ENCODE measurements at regions not wholly inside any gene's neighbourhood (a gene's known extent, or its start where the extent isn't known, plus 50 kb on each side); places are given as distances from the start of the nearest gene placed in this dataset.
"Not testable (repeated sequence)": the region's sequence is repeated elsewhere in the genome, so short reads cannot be mapped to it uniquely, and the experiment has no call there.

DNA sequence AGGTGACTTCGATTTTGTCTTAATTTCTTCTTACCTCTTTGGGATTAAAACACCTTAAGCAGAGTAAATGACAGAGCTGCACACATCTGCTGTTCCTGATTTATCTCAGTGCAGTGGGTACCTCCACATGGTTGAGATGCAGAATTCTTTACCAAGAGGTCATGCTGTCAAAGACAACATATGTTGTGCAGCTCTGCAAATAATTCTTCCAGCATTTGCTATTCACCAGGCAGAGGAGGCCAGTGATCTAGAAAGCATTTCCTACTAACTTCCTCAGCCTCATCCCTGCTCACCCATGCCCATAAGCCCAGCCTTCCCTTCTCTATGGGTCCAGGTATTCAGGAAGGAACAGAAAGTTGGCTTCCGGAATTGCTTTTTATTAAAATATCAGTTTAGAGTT lies 109.3 kb downstream of the THBS2 start:
- DNase-seq, result no peak

- no peak for DNase-seq
Observed at GRCh38 chr6:169142538-169142844, 111.2 kb downstream of the THBS2 start.

- DNase-seq, result peak; percentile 28 to 76 (median 62)
Observed at GRCh38 chr6:169141671-169142537, 111.7 kb downstream of the THBS2 start.

GRCh38 chr6:169140986-169141495 lies 112.6 kb downstream of the THBS2 start:
- DNase-seq, result no peak

GRCh38 chr6:169139179-169139971 lies 114.3 kb downstream of the THBS2 start:
- DNase-seq, result no peak

DNA sequence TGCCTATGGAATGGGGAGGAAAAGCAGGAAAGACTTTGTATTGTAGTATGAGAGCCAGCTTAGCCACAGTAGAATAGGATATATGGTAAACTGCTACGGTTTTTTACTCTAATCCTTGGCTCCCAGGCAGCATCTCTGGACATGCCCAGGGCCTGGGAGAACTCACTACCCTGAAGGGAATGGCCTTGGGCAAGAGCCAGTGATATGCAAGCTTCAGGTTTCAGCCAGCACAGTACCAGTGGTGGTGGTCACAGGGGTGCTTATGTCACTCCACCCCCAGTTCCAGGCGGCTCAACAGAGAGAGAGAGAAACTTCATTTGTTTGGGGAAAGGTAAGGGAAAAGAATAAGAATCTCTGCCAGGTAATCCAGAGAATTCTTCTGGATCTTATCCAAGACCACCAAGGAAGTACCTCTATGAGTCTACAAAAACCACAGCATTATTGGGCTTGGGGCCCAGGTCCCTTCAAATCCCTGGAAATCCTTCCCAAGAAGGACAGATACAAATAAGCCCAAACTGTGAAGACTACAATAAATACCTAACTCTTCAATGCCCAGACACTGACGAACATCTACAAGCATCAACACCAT lies 121.2 kb downstream of the THBS2 start:
- no peak for DNase-seq

DNA sequence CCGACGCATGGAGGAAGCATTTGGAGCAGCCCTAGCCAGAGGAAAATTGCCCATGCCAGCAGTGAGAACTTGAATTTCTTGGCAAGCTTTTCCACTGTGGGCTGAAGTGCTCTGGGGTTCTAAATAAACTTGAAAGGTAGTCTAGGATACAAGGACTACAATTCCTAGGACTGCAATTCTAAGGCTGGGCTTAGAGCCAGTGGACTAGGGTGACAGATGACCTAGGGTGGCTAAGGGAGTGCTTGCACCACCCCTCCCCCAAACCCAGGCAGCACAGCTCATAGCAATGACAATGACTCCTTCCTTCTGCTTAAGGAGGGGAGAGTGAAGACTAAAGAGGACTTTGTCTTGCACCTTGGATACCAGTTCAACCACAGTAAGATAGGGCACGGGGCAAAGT lies 122.3 kb downstream of the THBS2 start:
- DNase-seq, result no peak

- no peak for DNase-seq
Observed at GRCh38 chr6:169130113-169130512, 123.5 kb downstream of the THBS2 start.

GRCh38 chr6:169121013-169121412 lies 132.6 kb downstream of the THBS2 start:
- DNase-seq, result no peak

- DNase-seq, result no peak
Observed at GRCh38 chr6:169119669-169120068, 134.0 kb downstream of the THBS2 start.

- no peak for DNase-seq
Observed at GRCh38 chr6:169118346-169118830, 135.3 kb downstream of the THBS2 start.

DNA sequence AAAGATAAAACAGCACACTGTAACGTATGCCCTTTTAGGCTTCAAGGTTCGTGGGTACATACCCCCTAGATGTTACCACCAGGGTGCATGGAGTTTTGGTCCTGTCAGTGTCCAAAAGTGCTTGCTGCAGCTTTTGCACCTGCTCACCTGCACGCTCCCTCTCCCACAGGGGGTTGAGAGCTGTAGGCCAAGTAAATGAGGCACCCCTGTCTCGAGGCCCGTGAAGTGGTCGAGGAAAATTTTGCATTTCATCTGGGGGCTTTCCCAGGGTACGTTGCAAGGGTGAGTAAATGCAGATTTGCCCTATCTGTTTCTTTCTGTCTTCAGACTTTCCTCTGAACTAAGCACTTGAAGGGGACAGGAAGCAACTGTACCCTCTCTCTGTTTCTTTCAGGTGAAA lies 136.0 kb downstream of the THBS2 start:
- no peak for DNase-seq

DNA sequence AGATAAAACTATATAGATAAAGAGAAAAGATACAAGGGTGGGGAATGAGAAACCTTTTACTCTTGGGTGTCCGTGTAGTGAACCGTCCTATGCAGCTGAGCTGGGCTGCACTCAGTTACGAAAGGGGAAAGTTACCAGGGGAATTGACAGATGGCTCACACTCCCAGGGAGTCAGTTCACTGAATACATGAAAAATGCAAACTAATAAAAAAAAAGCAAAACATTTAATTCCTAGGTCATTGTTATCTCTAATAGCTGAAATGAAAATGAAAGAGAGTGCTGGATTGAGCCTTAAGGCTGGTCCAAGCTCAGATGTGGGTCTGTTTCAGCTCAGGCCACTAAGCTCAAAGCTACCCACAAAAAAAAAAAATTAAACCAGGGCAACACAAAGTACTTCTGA lies 138.0 kb downstream of the THBS2 start:
- DNase-seq, result no peak

GRCh38 chr6:169114632-169115031 lies 139.0 kb downstream of the THBS2 start:
- not testable (repeated sequence) for DNase-seq

DNA sequence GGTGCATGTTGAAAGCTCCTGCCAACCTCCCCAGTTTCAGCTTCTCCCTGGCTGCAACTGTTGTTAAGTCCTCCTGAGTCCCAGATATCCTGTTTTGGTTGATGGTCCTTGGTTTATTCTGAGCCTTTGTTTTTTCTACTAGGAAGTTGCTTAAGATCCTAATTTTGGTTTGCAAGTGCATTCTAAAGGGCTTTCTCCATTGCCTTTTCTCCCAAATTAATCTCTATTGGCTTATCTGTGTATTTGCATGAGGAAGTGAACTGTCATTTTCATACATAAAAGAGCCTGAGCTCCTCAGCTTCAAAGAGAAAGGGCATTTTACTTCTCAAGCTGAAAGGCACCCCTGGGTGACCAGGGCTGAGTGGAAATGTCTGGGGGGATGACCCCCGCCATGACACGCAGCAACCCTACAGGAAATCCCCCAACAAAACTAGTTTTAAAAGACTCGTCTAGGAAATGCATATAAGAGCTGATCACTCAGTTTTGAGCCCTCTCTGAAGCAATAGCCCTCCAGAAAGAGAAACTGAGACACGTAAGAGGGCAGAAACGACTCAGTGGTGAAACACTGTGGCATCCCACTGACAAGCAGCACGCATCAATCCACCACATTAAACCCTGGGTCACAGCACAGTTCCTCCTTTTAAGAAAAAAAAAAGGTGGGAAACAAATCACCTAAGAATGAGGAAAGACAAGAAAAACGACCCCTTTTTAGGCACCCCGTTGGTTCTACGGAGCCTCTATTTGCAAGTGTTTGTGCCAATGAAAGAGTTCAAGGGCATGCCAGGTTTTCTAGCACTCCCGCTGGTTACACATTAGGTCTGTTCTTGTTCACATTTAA lies 140.9 kb downstream of the THBS2 start:
- peak in 3 of 4 experiments; percentile 4 to 31 (median 7) for DNase-seq

GRCh38 chr6:169111203-169111602 lies 142.4 kb downstream of the THBS2 start:
- no peak for DNase-seq

GRCh38 chr6:169109411-169110220 lies 144.0 kb downstream of the THBS2 start:
- DNase-seq, result no peak

GRCh38 chr6:169108753-169109152 lies 144.9 kb downstream of the THBS2 start:
- DNase-seq, result no peak

GRCh38 chr6:169106176-169106575 lies 147.5 kb downstream of the THBS2 start:
- no peak for DNase-seq

GRCh38 chr6:169101981-169102380 lies 151.7 kb downstream of the THBS2 start:
- DNase-seq, result no peak
